ENCODE measurements at regions not wholly inside any gene's neighbourhood (a gene's known extent, or its start where the extent isn't known, plus 50 kb on each side); places are given as distances from the start of the nearest gene placed in this dataset.

- DNase-seq = no peak
These were observed 339.7 kb upstream of the IRX4 start for GRCh38 chr5:2222246-2222992.

GRCh38 chr5:2221450-2221849 lies 338.7 kb upstream of the IRX4 start:
- DNase-seq = no peak

GRCh38 chr5:2220741-2221140 lies 338.0 kb upstream of the IRX4 start:
- no peak for DNase-seq

- DNase-seq = no peak
These were observed 336.5 kb upstream of the IRX4 start for GRCh38 chr5:2219149-2219776.

GRCh38 chr5:2217219-2217618 lies 334.5 kb upstream of the IRX4 start:
- DNase-seq = no peak

GRCh38 chr5:2214910-2215590 lies 332.3 kb upstream of the IRX4 start:
- DNase-seq = no peak

GRCh38 chr5:2213121-2213730 lies 330.5 kb upstream of the IRX4 start:
- no peak for DNase-seq

- DNase-seq = no peak
These were observed 329.8 kb upstream of the IRX4 start for GRCh38 chr5:2212481-2212880.

GRCh38 chr5:2208239-2208544 lies 325.5 kb upstream of the IRX4 start:
- no peak for DNase-seq

GRCh38 chr5:2207416-2208238 lies 324.9 kb upstream of the IRX4 start:
- peak; percentile 6 for DNase-seq

GRCh38 chr5:2207109-2207399 lies 324.3 kb upstream of the IRX4 start:
- no peak for DNase-seq

GRCh38 chr5:2206293-2207108 lies 323.8 kb upstream of the IRX4 start:
- DNase-seq = no peak

GRCh38 chr5:2205596-2206226 lies 323.0 kb upstream of the IRX4 start:
- no peak for DNase-seq

GRCh38 chr5:2205185-2205585 lies 322.5 kb upstream of the IRX4 start:
- DNase-seq = no peak

GRCh38 chr5:2204366-2205184 lies 321.9 kb upstream of the IRX4 start:
- no peak for DNase-seq

- DNase-seq = no peak
These were observed 321.0 kb upstream of the IRX4 start for GRCh38 chr5:2203774-2204173.

- DNase-seq = no peak
These were observed 319.1 kb upstream of the IRX4 start for GRCh38 chr5:2201832-2202231.

- no peak for DNase-seq
These were observed 318.7 kb upstream of the IRX4 start for GRCh38 chr5:2201421-2201820.

- DNase-seq = no peak
These were observed 318.3 kb upstream of the IRX4 start for GRCh38 chr5:2201011-2201410.

- DNase-seq = no peak
These were observed 317.7 kb upstream of the IRX4 start for GRCh38 chr5:2200261-2200950.
